Occipital lobe (tissue), 1 donor: ENCODE measurements at regions not wholly inside any gene's neighbourhood (a gene's known extent, or its start where the extent isn't known, plus 50 kb on each side); places are given as distances from the start of the nearest gene placed in this dataset.

Experiments
- DNase-seq: peaks from one replicate; lab custom pipeline; 2025; lab: John Stamatoyannopoulos, UW

- DNase-seq: peak; percentile 47
Observed at GRCh38 chr3:74351213-74351612, 263.2 kb downstream of the CNTN3 start.

GRCh38 chr3:74349015-74349414 is 265.4 kb downstream of the CNTN3 start:
- no peak for DNase-seq

GRCh38 chr3:74347563-74348268 is 266.7 kb downstream of the CNTN3 start:
- DNase-seq: no peak

DNA sequence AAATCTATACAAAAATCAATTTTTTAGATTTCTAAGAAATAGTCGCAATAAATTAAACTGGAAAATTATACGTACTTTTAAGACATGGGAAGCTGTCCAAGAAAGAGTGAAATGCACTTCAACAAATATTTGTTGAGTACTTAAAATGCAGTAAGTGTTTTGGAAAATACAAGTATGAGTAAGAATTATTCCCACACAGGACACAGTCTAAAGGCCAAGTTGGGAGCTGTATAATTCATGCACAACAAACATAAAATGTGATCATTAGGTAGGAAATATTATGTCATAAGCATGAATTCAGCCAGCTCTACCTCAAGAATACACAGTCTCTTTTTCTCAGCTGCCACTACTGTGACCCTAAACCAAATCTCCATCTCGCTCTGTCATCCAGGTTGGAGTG is 267.6 kb downstream of the CNTN3 start:
- no peak for DNase-seq

DNA sequence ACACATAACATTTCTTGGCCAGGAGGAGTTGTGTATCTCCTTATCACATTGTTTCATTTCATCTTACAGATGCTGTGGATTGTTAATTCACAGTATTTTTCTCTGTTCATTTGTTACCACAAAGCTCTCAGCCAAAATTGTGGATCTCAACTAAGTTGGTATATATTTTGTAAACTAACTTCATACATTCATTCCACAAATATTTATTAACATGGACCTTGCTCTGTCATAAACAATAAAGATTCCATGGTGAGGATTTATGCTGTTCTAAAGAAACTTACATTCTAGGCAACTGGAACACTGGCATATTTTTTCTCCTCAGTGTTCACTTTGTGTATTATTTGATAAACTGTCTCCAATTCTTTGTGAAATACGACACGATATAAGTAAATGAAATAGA is 268.8 kb downstream of the CNTN3 start:
- DNase-seq: no peak

GRCh38 chr3:74344865-74345440 is 269.5 kb downstream of the CNTN3 start:
- no peak for DNase-seq

GRCh38 chr3:74343391-74343790 is 271.1 kb downstream of the CNTN3 start:
- no peak for DNase-seq

DNA sequence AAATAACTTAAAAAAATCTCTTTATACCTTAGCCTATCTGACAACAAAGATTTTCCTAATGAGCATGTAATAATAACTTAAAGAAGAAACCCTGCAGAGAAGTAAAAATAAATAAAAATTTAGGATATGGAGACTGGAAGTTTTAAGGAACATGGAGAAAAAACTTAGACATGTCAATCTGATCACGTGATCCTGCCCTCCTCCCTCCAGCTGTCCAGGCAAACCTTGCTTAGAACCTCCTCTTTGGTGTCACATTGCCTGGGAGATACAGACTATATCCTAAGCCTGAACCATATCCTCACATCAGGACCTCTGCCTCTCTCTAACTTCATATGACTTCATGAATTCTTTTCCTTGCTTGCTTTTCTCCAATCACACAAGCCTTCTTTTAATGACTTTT is 275.5 kb downstream of the CNTN3 start:
- no peak for DNase-seq

- DNase-seq: no peak
Observed at GRCh38 chr3:74332165-74332564, 282.3 kb downstream of the CNTN3 start.

GRCh38 chr3:74331711-74332110 is 282.7 kb downstream of the CNTN3 start:
- no peak for DNase-seq

- DNase-seq: no peak
Observed at GRCh38 chr3:74329096-74329495, 285.4 kb downstream of the CNTN3 start.

- no peak for DNase-seq
Observed at GRCh38 chr3:74328435-74328834, 286.0 kb downstream of the CNTN3 start.

GRCh38 chr3:74315291-74315690 is 299.2 kb downstream of the CNTN3 start:
- DNase-seq: no peak

GRCh38 chr3:74314696-74315095 is 299.8 kb downstream of the CNTN3 start:
- DNase-seq: no peak

DNA sequence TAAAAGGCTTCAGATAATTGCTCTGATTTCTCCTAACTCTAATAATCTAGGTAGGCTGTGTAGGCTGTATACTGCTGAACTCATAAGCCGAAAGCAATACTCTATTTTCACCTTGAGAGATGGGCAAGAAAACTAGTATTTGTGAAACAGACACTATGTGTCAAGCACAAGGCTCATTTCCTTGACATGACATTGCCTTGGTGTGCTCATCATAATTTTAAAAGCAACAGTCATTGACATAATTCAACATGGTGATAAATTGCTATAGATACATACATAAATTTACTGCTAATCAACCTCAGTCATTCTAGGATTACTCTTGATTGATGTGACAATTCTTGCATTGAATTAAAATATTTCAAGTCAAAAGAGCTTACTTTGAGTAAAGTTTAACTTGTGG is 304.7 kb downstream of the CNTN3 start:
- no peak for DNase-seq

DNA sequence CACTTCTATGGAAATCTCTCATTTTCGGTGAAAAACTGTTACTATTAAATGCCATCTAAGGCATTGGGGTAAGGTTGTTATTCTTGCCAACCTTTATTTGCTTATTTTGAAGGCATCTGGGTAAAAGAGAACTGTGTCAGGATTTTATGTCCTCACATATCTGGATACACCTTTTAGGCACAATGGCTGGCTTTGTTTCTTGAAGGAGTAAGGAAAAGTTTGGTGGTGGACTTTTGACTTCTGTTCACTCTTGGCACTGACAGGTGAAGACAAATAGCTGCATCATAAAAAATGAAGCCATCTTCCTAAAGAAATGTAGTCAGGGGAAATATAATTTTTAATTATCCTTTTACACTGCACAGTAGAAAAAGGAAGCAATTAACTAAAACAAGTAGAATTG is 310.0 kb downstream of the CNTN3 start:
- DNase-seq: no peak

DNA sequence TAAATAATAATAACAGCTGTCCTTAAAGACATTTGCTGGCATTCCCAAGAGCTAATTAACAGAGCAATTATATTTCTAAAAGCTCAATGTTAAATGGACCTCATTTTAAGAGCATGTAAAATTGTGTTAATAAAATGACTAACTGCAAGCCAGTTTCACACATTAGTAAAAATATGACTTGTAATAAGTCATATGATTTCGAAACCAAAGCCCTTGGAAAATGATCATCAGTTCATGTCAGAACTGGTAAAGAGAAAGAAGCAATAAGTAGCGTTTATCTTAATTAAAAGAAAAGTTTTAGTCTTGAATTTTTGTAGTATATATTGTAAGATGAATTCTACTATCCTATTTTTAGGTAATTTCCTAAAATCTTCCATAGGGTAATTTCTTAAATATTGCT is 310.7 kb downstream of the CNTN3 start:
- no peak for DNase-seq

DNA sequence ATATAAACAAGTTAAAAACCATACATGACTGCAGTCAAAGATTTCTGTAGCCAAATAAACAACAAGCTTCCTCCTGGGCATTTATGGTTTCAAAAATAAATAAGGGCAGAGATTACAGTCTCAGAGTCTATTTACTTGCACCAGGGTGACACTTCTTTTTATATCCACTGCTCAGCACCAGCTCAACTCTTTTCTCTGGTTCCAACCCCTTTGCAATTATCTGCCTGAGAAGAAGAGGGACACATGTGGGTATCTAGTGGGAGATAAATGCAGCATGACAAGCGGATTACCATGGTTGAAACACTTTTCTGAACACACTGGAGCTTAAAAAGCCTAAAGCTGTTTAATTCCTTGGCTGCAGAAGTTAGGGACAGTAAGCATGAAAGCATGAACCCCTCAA is 311.5 kb downstream of the CNTN3 start:
- no peak for DNase-seq

- DNase-seq: no peak
Observed at GRCh38 chr3:74302281-74302680, 312.2 kb downstream of the CNTN3 start.

GRCh38 chr3:74301056-74301455 is 313.4 kb downstream of the CNTN3 start:
- DNase-seq: no peak

DNA sequence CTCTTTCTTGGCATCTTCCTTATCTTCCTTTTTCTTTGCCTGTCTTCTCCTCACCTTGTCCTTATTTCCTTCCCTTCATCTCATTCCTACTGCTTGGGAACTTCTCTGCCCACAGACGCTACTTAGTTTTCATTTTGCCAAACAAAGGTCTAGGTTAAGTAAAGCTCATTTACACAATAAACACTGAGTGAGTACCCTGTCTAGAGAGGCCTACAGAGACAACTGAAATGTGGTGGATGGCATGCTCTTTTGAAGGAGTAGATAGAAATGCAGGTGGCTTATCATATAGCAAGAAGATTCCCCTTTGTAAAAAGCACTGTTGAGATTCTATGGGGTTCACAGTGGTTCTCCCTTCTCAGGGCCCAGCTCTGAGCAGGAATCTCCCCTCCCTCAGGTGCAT is 319.0 kb downstream of the CNTN3 start:
- no peak for DNase-seq

DNA sequence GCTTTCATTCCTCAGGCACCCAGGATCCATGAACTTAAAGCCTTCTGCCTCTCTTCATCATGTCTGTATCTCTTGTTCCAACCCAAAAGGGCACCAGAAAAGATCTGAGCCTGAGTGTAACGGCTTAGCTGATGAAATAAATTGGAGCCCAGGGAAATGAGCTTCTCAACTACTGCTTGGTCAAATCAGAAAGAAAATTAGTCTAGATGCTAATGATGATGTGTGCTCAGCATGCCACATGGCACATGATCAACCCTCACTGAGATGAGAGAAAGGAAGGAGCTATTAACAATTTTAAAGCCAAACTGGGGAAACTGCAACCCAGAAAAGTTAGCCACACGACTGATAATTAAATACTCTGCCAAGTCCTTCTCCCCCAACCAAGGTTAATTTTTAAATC is 325.7 kb downstream of the CNTN3 start:
- DNase-seq: no peak

DNA sequence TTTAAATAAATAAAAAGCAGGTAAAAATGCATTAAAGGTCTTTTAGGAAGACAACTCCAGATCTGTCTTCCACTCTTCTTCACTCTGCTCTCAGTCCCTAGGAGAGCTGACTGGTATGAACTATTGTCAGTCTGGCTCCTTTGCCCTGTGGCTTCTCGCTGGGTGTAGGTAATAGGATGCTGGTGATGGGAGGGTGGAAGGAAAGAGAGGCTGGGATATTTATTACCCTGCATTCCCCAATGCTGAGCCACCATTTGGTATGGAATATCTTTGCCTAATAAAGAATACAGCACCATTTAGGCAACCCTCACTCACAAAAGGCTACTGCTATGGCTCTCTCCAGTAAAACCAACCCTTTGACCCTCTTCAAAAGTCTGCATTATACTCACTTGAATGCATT is 326.9 kb downstream of the CNTN3 start:
- DNase-seq: no peak

GRCh38 chr3:74282202-74282601 is 332.3 kb downstream of the CNTN3 start:
- DNase-seq: no peak
